ENCODE measurements at regions not wholly inside any gene's neighbourhood (a gene's known extent, or its start where the extent isn't known, plus 50 kb on each side); places are given as distances from the start of the nearest gene placed in this dataset.

GRCh38 chr7:65453341-65454030 lies 79.8 kb downstream of the ZNF92 start:
- TF ChIP-seq CTCF (IDR thresholded peaks at IDR 0.05 in 4 of 5, conservative IDR thresholded peaks at IDR 0.05 in 1 of 5) (no peak), POLR2A (IDR thresholded peaks at IDR 0.05) (no peak)
